H1 (cell line): ENCODE measurements at regions not wholly inside any gene's neighbourhood (a gene's known extent, or its start where the extent isn't known, plus 50 kb on each side); places are given as distances from the start of the nearest gene placed in this dataset.

Source experiments
- CTCF ChIA-PET: fragments of 300-600 bp; sonication (Branson Sonifier 250); formaldehyde crosslinking; loops from one replicate; lab custom pipeline; 2021; ENCODE audit not compliant: partially characterized antibody; lab: Charles Lee
- POLR2A ChIA-PET: fragments of 300-600 bp; sonication (Branson Sonifier 250); formaldehyde crosslinking; loops from one replicate; lab custom pipeline; 2021; ENCODE audit warnings: inconsistent platforms; ENCODE audit not compliant: partially characterized antibody; lab: Charles Lee
- DNase-seq, 2 experiments: peaks; one replicate each; pipeline versions ENCODE4 v3.0.0 to v3.0.0-alpha.2; 2010 to 2022; ENCODE audit warnings: low spot score in 2 of 2, low read depth in 1 of 2, mixed read lengths in 1 of 2
- FAIRE-seq: peaks from 2 replicates; lab custom pipeline; 2011; peaks lifted over from hg19 to GRCh38; lab: Jason Lieb, UNC
- H2AFZ ChIP-seq: 2 replicates; pipeline ENCODE4 v1.8.1; 2012; ENCODE audit warnings: low read length, inconsistent platforms
- H2AK5ac ChIP-seq: 2 replicates; pipeline ENCODE4 v1.6.1; 2013; ENCODE audit warnings: low read depth, low read length
- H2BK120ac ChIP-seq: replicated peaks from 2 replicates; pipeline ENCODE3; 2013; ENCODE audit warnings: low read depth, low read length, inconsistent platforms
- H2BK12ac ChIP-seq: 2 replicates; pipeline ENCODE4 v1.6.1; 2013; ENCODE audit warnings: low read depth, low read length
- H2BK15ac ChIP-seq: 2 replicates; pipeline ENCODE4 v1.6.1; 2013; ENCODE audit warnings: low read length
- H2BK20ac ChIP-seq: 2 replicates; pipeline ENCODE4 v1.6.1; 2013; ENCODE audit warnings: low read length
- H2BK5ac ChIP-seq: 2 replicates; pipeline ENCODE4 v1.6.1; 2013; ENCODE audit warnings: low read depth, low read length
- H3K14ac ChIP-seq: 2 replicates; pipeline ENCODE4 v1.6.1; 2013; ENCODE audit warnings: inconsistent platforms; ENCODE audit not compliant: insufficient read length
- H3K18ac ChIP-seq: 2 replicates; pipeline ENCODE4 v1.6.1; 2013; ENCODE audit warnings: low read length; ENCODE audit errors: extremely low read depth
- H3K23ac ChIP-seq: 2 replicates; pipeline ENCODE4 v1.6.1; 2013; ENCODE audit warnings: inconsistent platforms; ENCODE audit not compliant: insufficient read length
- H3K23me2 ChIP-seq: 2 replicates; pipeline ENCODE4 v1.6.1; 2013; ENCODE audit warnings: low read depth, low read length
- H3K27ac ChIP-seq: 2 replicates; pipeline ENCODE4 v1.6.1; 2011; ENCODE audit warnings: low read depth, low read length, inconsistent platforms
- H3K27me3 ChIP-seq, 4 experiments: replicated peaks in 1 of 4; 1 replicate in 1 of 4; 2 replicates in 3 of 4; pipeline versions ENCODE4 v1.6.1 to v1.8.1; 2011 to 2013; ENCODE audit warnings: low read length in 3 of 4, mild to moderate bottlenecking in 3 of 4, inconsistent platforms in 2 of 4, mixed read lengths in 2 of 4, moderate library complexity in 1 of 4; ENCODE audit not compliant: control insufficient read depth in 3 of 4, insufficient read depth in 3 of 4; ENCODE audit errors: extremely low read depth in 1 of 4
- H3K36me3 ChIP-seq, 4 experiments: 2 replicates each; pipeline versions ENCODE4 v1.6.1 to v1.8.1; 2011 to 2013; ENCODE audit warnings: mild to moderate bottlenecking in 4 of 4, low read length in 3 of 4, moderate library complexity in 2 of 4, control low read depth in 1 of 4, inconsistent platforms in 1 of 4; ENCODE audit not compliant: insufficient read depth in 4 of 4, control insufficient read depth in 2 of 4
- H3K4ac ChIP-seq: replicated peaks from 2 replicates; pipeline ENCODE3; 2013; ENCODE audit warnings: low read length, low read depth, mixed read lengths, inconsistent platforms; ENCODE audit not compliant: insufficient read length
- H3K4me1 ChIP-seq, 4 experiments: replicated peaks in 1 of 4; 1 replicate in 1 of 4; 2 replicates in 3 of 4; pipeline versions ENCODE4 v1.6.1 to v1.8.1; 2011 to 2013; ENCODE audit warnings: low read length in 3 of 4, inconsistent platforms in 2 of 4, mixed read lengths in 1 of 4; ENCODE audit not compliant: insufficient read depth in 4 of 4, control insufficient read depth in 3 of 4
- H3K4me2 ChIP-seq, 2 experiments: 2 replicates each; pipeline versions ENCODE4 v1.6.1 to v1.8.1; 2011 to 2013; ENCODE audit warnings: low read depth in 2 of 2, low read length in 2 of 2, control low read depth in 1 of 2, inconsistent platforms in 1 of 2, mild to moderate bottlenecking in 1 of 2; ENCODE audit not compliant: insufficient read depth in 1 of 2
- H3K4me3 ChIP-seq, 4 experiments: fragments of 200-600, 300-600 bp in 1 of 4; sonication (generic), shearing (Covaris generic), sonication (Bioruptor Twin) in 1 of 4; 2 replicates each; pipeline versions ENCODE4 v1.5.1 to v1.8.1; 2011 to 2016; ENCODE audit warnings: low read length in 4 of 4, low read depth in 3 of 4, control low read depth in 2 of 4, inconsistent platforms in 2 of 4, mild to moderate bottlenecking in 2 of 4, mixed read lengths in 1 of 4, moderate library complexity in 1 of 4; ENCODE audit not compliant: insufficient read depth in 2 of 4; ENCODE audit errors: extremely low read depth in 1 of 4
- H3K56ac ChIP-seq: replicated peaks from 2 replicates; pipeline ENCODE3; 2013; ENCODE audit warnings: low read depth, mild to moderate bottlenecking, mixed read lengths, low read length, inconsistent platforms; ENCODE audit not compliant: insufficient read length
- H3K79me1 ChIP-seq: 2 replicates; pipeline ENCODE4 v1.6.1; 2013; ENCODE audit warnings: low read depth, low read length, control low read depth
- H3K79me2 ChIP-seq, 2 experiments: 2 replicates each; pipeline versions ENCODE4 v1.6.1 to v1.8.1; 2012 to 2013; ENCODE audit warnings: low read length in 2 of 2, mild to moderate bottlenecking in 2 of 2, inconsistent platforms in 1 of 2; ENCODE audit not compliant: insufficient read depth in 2 of 2, control insufficient read depth in 1 of 2
- H3K9ac ChIP-seq, 4 experiments: replicated peaks in 1 of 4; 1 replicate in 1 of 4; 2 replicates in 3 of 4; pipeline versions ENCODE4 v1.6.1 to v1.8.1; 2011 to 2013; ENCODE audit warnings: low read depth in 3 of 4, low read length in 3 of 4, control low read depth in 2 of 4, mild to moderate bottlenecking in 2 of 4, moderate library complexity in 2 of 4, inconsistent platforms in 1 of 4; ENCODE audit errors: extremely low read depth in 1 of 4
- H3K9me3 ChIP-seq, 2 experiments: 2 replicates each; pipeline versions ENCODE4 v1.6.1 to v1.8.1; 2012 to 2013; ENCODE audit warnings: mild to moderate bottlenecking in 2 of 2, moderate library complexity in 2 of 2, control low read depth in 1 of 2, inconsistent platforms in 1 of 2, low read depth in 1 of 2, low read length in 1 of 2, mixed read lengths in 1 of 2; ENCODE audit not compliant: insufficient read depth in 2 of 2
- H4K20me1 ChIP-seq, 2 experiments: replicated peaks in 1 of 2; 2 replicates each; pipeline versions ENCODE3 to v1.8.1; 2011 to 2013; ENCODE audit warnings: inconsistent platforms in 2 of 2, low read length in 2 of 2, mild to moderate bottlenecking in 1 of 2; ENCODE audit not compliant: insufficient read depth in 2 of 2, control insufficient read depth in 1 of 2
- H4K5ac ChIP-seq: 2 replicates; pipeline ENCODE4 v1.6.1; 2013; ENCODE audit warnings: low read length, low read depth, mixed read lengths, inconsistent platforms; ENCODE audit not compliant: insufficient read length
- H4K8ac ChIP-seq: 2 replicates; pipeline ENCODE4 v1.8.0; 2013; ENCODE audit warnings: mild to moderate bottlenecking, moderate library complexity, low read length, inconsistent platforms; ENCODE audit not compliant: insufficient read depth; ENCODE audit errors: extremely low read depth
- H4K91ac ChIP-seq: replicated peaks from 2 replicates; pipeline ENCODE3; 2013; ENCODE audit warnings: low read length, mixed read lengths, inconsistent platforms; ENCODE audit not compliant: insufficient read length
- BRCA1 ChIP-seq: IDR thresholded peaks from 2 replicates; pipeline ENCODE4 v1.6.1; 2012; ENCODE audit warnings: low read depth, low read length, improper control_type of control experiment
- CBX8 ChIP-seq: fragments of 300-800, 300-1000 bp; sonication (generic); IDR thresholded peaks from 2 replicates; pipeline ENCODE4 v1.7.1; 2016; ENCODE audit warnings: low read depth, low read length, borderline replicate concordance
- CHD2 ChIP-seq: IDR thresholded peaks from 2 replicates; pipeline ENCODE4 v1.6.1; 2012; ENCODE audit warnings: low read length, improper control_type of control experiment
- GABPA ChIP-seq: IDR thresholded peaks from 2 replicates; pipeline ENCODE4 v1.6.1; 2011; ENCODE audit warnings: mild to moderate bottlenecking, low read length, moderate library complexity, borderline replicate concordance; ENCODE audit not compliant: insufficient read depth
- POU5F1 ChIP-seq: IDR thresholded peaks from 2 replicates; pipeline ENCODE4 v1.6.1; 2011; ENCODE audit warnings: low read depth, mild to moderate bottlenecking, low read length, moderate library complexity
- SIN3A ChIP-seq, 2 experiments: IDR thresholded peaks in 1 of 2; conservative IDR thresholded peaks in 1 of 2; 2 replicates each; pipeline ENCODE4 v1.6.1; 2011 to 2012; ENCODE audit warnings: low read length in 2 of 2, improper control_type of control experiment in 1 of 2, low read depth in 1 of 2, mild to moderate bottlenecking in 1 of 2
- TAF7 ChIP-seq: optimal IDR thresholded peaks from 2 replicates; pipeline ENCODE3; 2011; ENCODE audit warnings: low read depth, mild to moderate bottlenecking, inconsistent platforms, low read length, moderate library complexity, borderline replicate concordance
- YY1 ChIP-seq: IDR thresholded peaks from 2 replicates; pipeline ENCODE4 v1.6.1; 2011; ENCODE audit warnings: low read depth, mild to moderate bottlenecking, low read length
- whole genome bisulfite sequencing, 2 experiments: shearing (Covaris generic) in 1 of 2; methylation state at CpG; one replicate each; pipeline versions ENCODE4 v1.1.6 to v1.1.7; 2013 to 2015; ENCODE audit warnings: low lambda C conversion rate in 2 of 2, mixed read lengths in 2 of 2, inconsistent platforms in 1 of 2, low coverage in 1 of 2, missing lambda C conversion rate in 1 of 2; ENCODE audit not compliant: insufficient replicate concordance in 2 of 2, insufficient coverage in 1 of 2, insufficient read length in 1 of 2; ENCODE audit errors: extremely low coverage in 1 of 2, missing lambda C conversion rate in 1 of 2; 5-methylcytosine and 5-hydroxymethylcytosine counted together

DNA sequence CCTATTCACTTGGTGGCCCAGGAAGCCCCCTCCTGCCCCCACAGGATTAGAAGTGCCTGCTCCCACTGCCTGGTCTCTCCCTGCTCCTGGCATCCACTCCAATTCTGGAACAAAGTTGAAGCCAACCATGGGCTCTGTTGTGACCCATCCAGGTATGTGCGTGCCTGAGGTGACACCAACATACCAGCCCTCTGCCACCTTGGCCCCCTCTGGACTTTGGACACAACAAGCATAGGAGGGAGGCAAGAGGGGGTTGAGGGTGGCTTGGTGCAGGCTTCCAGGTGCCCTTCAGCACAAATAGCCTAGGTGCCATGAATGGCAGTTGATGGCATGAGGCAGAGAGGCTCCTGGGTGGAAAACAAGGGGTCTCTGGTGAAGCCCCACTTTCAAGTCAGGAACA lies 600.9 kb downstream of the SI start:
- Histone ChIP-seq H2BK15ac (no peak overlapping the region), H3K9ac (no peak overlapping the region), H3K79me1 (no peaks in the 10 kb centered on the region), H3K36me3 (no peaks in the 10 kb centered on the region), H3K4ac (no peak overlapping the region), H3K23me2 (no peaks in the 10 kb centered on the region), H4K8ac (no peak overlapping the region), H3K27me3 (no peaks in the 10 kb centered on the region), H4K20me1 (peaks cover 0 to 2% of the 10 kb centered on the region in 2 experiments), H2AK5ac (no peak overlapping the region), H3K23ac (no peak overlapping the region), H2BK120ac (no peak overlapping the region), H2BK5ac (no peak overlapping the region), H2BK12ac (no peak overlapping the region), H4K91ac (no peak overlapping the region), H3K4me1 (no peaks in the 10 kb centered on the region), H3K18ac (no peak overlapping the region), H2BK20ac (no peak overlapping the region), H3K14ac (no peak overlapping the region), H3K79me2 (no peaks in the 10 kb centered on the region), H3K56ac (no peak overlapping the region), H3K4me2 (no peak overlapping the region), H2AFZ (no peak overlapping the region), H3K4me3 (no peak overlapping the region), H4K5ac (no peak overlapping the region), H3K9me3 (no peaks in the 10 kb centered on the region), H3K27ac (no peak overlapping the region)
- CTCF ChIA-PET: no interaction called here
- POLR2A ChIA-PET: no interaction called here
- TF ChIP-seq POU5F1: no peak
- no peak for TF ChIP-seq SIN3A (conservative IDR thresholded peaks at IDR 0.05 in 1 of 2, IDR thresholded peaks at IDR 0.05 in 1 of 2; ENCODE audit: low read depth in 1 of 2, low read length in 2 of 2)
- no peak for TF ChIP-seq GABPA
- TF ChIP-seq CHD2: no peak
- TF ChIP-seq TAF7: no peak
- TF ChIP-seq CBX8: no peak
- no peak for TF ChIP-seq YY1
- TF ChIP-seq BRCA1: no peak
- 77% methylated on average over 1 of the region's 1 CpG; no CpG with 5 or more reads in 1 of the 2 experiments for WGBS, 2 experiments
- FAIRE-seq (no peak), DNase-seq (no peak)
